H1 (cell line): ENCODE measurements at regions not wholly inside any gene's neighbourhood (a gene's known extent, or its start where the extent isn't known, plus 50 kb on each side); places are given as distances from the start of the nearest gene placed in this dataset.

Experiments
- CHD1 ChIP-seq: IDR thresholded peaks from 2 replicates; pipeline ENCODE4 v1.6.1; 2012; ENCODE audit warnings: low read depth, low read length, improper control_type of control experiment
- CHD2 ChIP-seq: IDR thresholded peaks from 2 replicates; pipeline ENCODE4 v1.6.1; 2012; ENCODE audit warnings: low read length, improper control_type of control experiment
- EZH2 ChIP-seq: fragments of 200-600 bp; sonication (generic); IDR thresholded peaks from 2 replicates; pipeline ENCODE4 v1.7.1; 2012; ENCODE audit warnings: low read depth, mild to moderate bottlenecking, moderate library complexity, low read length, inconsistent platforms; ENCODE audit not compliant: severe bottlenecking

DNA sequence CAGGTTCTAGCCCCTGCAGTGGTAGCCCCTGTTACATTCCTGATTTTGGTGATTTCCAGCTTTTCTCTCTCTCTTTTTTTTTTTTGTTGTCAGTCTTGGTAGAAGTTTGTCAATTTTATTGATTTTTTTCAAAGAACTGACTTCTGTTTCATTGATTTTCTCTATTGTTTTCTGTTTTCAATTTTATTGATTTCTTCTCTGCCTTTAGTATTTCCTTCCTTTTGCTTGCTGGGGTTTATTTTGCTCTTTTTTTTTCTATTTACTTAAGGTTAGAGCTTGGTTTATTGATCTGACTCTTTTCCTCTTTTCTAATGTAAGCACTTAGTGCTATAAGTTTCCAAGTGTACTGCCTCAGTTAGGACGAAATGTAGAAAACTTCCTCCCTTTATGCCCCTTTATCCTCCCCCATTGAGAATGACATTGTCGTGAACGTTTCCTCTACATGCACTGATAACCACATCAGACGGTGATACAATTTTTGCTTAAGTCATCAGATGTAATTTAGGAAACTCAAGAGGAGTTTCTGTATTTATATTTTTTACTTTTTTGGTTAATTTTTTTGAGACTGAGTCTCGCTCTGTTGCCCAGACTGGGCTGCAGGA is 81.1 kb upstream of the HS6ST1 start (continued):
- TF ChIP-seq CHD1, result no peak
- TF ChIP-seq EZH2, result no peak
- no peak for TF ChIP-seq CHD2
